ENCODE measurements at regions not wholly inside any gene's neighbourhood (a gene's known extent, or its start where the extent isn't known, plus 50 kb on each side); places are given as distances from the start of the nearest gene placed in this dataset.

GRCh38 chr3:6018456-6018855 is 830.9 kb downstream of the EDEM1 start:
- no peak for TF ChIP-seq GATA2 (IDR thresholded peaks at IDR 0.05; ENCODE audit: low read depth, low read length)
- TF ChIP-seq GATA3 (IDR thresholded peaks at IDR 0.05; ENCODE audit: low read depth, low read length) = no peak
